ENCODE measurements at regions not wholly inside any gene's neighbourhood (a gene's known extent, or its start where the extent isn't known, plus 50 kb on each side); places are given as distances from the start of the nearest gene placed in this dataset.

DNA sequence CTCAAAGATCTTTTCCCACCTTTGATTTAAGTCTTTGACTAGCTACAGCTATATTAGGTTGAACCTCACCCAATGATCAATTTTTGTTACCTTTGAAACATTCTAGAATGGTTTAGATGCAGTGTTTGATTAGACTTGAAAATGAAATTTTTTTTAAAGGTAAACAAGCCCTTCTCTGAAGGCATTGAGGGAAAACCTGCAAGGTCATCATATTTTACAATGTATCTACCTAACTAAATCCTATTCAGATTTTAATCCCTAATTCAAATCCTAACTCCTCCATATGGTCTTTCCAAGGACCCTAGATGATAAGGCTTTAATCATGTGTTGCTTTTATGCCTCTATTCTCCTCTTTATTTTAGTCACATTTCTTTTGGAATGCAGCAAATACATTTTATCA, 95.4 kb downstream of the ALG10B start:
- TF ChIP-seq, protein P1, sequence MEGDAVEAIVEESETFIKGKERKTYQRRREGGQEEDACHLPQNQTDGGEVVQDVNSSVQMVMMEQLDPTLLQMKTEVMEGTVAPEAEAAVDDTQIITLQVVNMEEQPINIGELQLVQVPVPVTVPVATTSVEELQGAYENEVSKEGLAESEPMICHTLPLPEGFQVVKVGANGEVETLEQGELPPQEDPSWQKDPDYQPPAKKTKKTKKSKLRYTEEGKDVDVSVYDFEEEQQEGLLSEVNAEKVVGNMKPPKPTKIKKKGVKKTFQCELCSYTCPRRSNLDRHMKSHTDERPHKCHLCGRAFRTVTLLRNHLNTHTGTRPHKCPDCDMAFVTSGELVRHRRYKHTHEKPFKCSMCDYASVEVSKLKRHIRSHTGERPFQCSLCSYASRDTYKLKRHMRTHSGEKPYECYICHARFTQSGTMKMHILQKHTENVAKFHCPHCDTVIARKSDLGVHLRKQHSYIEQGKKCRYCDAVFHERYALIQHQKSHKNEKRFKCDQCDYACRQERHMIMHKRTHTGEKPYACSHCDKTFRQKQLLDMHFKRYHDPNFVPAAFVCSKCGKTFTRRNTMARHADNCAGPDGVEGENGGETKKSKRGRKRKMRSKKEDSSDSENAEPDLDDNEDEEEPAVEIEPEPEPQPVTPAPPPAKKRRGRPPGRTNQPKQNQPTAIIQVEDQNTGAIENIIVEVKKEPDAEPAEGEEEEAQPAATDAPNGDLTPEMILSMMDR (IDR thresholded peaks at IDR 0.05): no peak
- TF ChIP-seq POLR2A (IDR thresholded peaks at IDR 0.05): no peak
